ENCODE measurements at regions not wholly inside any gene's neighbourhood (a gene's known extent, or its start where the extent isn't known, plus 50 kb on each side); places are given as distances from the start of the nearest gene placed in this dataset.

GRCh38 chr1:70509996-70510876 is 99.2 kb downstream of the CTH start:
- H3K9ac ChIP-seq = no peak overlapping the region
- H3K4me1 ChIP-seq = peaks cover 0 to 9% (median 0%) of the 10 kb centered on the region in 10 experiments; a peak in 6 of 20 replicates
- TF ChIP-seq Cebpa-rat (IDR thresholded peaks at IDR 0.05) = peak in 1 of 11 experiments; percentile 58; a peak in 2 of 22 replicates
- H3K36me3 ChIP-seq = no peaks in the 10 kb centered on the region
- H3K4me2 ChIP-seq = peak overlapping the region in 2 of 11 experiments; percentile 36; a peak in 3 of 22 replicates
- H3K27ac ChIP-seq = peak overlapping the region in 4 of 11 experiments; percentile 33 to 61 (median 48); a peak in 7 of 22 replicates
- H4K20me1 ChIP-seq = no peaks in the 10 kb centered on the region
- H3K4me3 ChIP-seq = no peak overlapping the region
- H3K9me3 ChIP-seq (replicated peaks in 1 of 11) = no peaks in the 10 kb centered on the region
- H3K27me3 ChIP-seq = no peaks in the 10 kb centered on the region

- Histone ChIP-seq H3K27me3 (no peaks in the 10 kb centered on the region), H3K9ac (no peak overlapping the region), H3K9me3 (replicated peaks in 1 of 11) (no peaks in the 10 kb centered on the region), H3K36me3 (no peaks in the 10 kb centered on the region), H3K4me2 (no peak overlapping the region), H3K4me3 (no peak overlapping the region), H4K20me1 (no peaks in the 10 kb centered on the region), H3K4me1 (peaks cover 0 to 4% (median 0%) of the 10 kb centered on the region in 10 experiments; a peak in 1 of 20 replicates), H3K27ac (no peak overlapping the region)
- TF ChIP-seq Cebpa-rat (IDR thresholded peaks at IDR 0.05) = no peak
Observed at GRCh38 chr1:70517444-70517843, 106.4 kb downstream of the CTH start.

GRCh38 chr1:70518106-70518505 is 107.0 kb downstream of the CTH start:
- H3K9me3 ChIP-seq (replicated peaks in 1 of 11) = no peaks in the 10 kb centered on the region
- TF ChIP-seq Cebpa-rat (IDR thresholded peaks at IDR 0.05) = no peak
- H3K4me2 ChIP-seq = no peak overlapping the region
- H3K27ac ChIP-seq = no peak overlapping the region
- H4K20me1 ChIP-seq = no peaks in the 10 kb centered on the region
- no peaks in the 10 kb centered on the region for H3K27me3 ChIP-seq
- no peaks in the 10 kb centered on the region for H3K36me3 ChIP-seq
- H3K4me3 ChIP-seq = no peak overlapping the region
- H3K4me1 ChIP-seq = peaks cover 0 to 4% (median 0%) of the 10 kb centered on the region in 10 experiments; a peak in 1 of 20 replicates
- no peak overlapping the region for H3K9ac ChIP-seq

- no peak overlapping the region for H3K9ac ChIP-seq
- H3K9me3 ChIP-seq (replicated peaks in 1 of 11) = no peaks in the 10 kb centered on the region
- no peaks in the 10 kb centered on the region for H4K20me1 ChIP-seq
- H3K4me3 ChIP-seq = no peak overlapping the region
- no peaks in the 10 kb centered on the region for H3K27me3 ChIP-seq
- 0 out of 20 replicates have a peak, but pooled peaks cover 0 to 3% (median 0%) of the 10 kb centered on the region in 10 experiments for H3K4me1 ChIP-seq
- no peaks in the 10 kb centered on the region for H3K36me3 ChIP-seq
- TF ChIP-seq Cebpa-rat (IDR thresholded peaks at IDR 0.05) = no peak
- no peak overlapping the region for H3K27ac ChIP-seq
- no peak overlapping the region for H3K4me2 ChIP-seq
Observed at GRCh38 chr1:70528590-70529333, 117.7 kb downstream of the CTH start.

GRCh38 chr1:70536708-70537366 is 125.8 kb downstream of the CTH start:
- no peaks in the 10 kb centered on the region for H3K36me3 ChIP-seq
- TF ChIP-seq Cebpa-rat (IDR thresholded peaks at IDR 0.05) = no peak
- H3K4me2 ChIP-seq = no peak overlapping the region
- no peak overlapping the region for H3K4me3 ChIP-seq
- no peaks in the 10 kb centered on the region for H3K27me3 ChIP-seq
- H4K20me1 ChIP-seq = no peaks in the 10 kb centered on the region
- H3K27ac ChIP-seq = no peak overlapping the region
- H3K9me3 ChIP-seq (replicated peaks in 1 of 11) = no peaks in the 10 kb centered on the region
- H3K4me1 ChIP-seq = no peaks in the 10 kb centered on the region
- no peak overlapping the region for H3K9ac ChIP-seq

GRCh38 chr1:70537788-70538187 is 126.7 kb downstream of the CTH start:
- H3K27ac ChIP-seq = no peak overlapping the region
- no peaks in the 10 kb centered on the region for H3K9me3 ChIP-seq (replicated peaks in 1 of 11)
- H3K4me3 ChIP-seq = no peak overlapping the region
- no peaks in the 10 kb centered on the region for H3K4me1 ChIP-seq
- no peak overlapping the region for H3K9ac ChIP-seq
- TF ChIP-seq Cebpa-rat (IDR thresholded peaks at IDR 0.05) = no peak
- H3K36me3 ChIP-seq = no peaks in the 10 kb centered on the region
- H4K20me1 ChIP-seq = no peaks in the 10 kb centered on the region
- no peaks in the 10 kb centered on the region for H3K27me3 ChIP-seq
- H3K4me2 ChIP-seq = no peak overlapping the region

GRCh38 chr1:70542030-70542429 is 131.0 kb downstream of the CTH start:
- H3K36me3 ChIP-seq = no peaks in the 10 kb centered on the region
- no peak overlapping the region for H3K4me2 ChIP-seq
- no peak overlapping the region for H3K9ac ChIP-seq
- no peaks in the 10 kb centered on the region for H3K27me3 ChIP-seq
- H3K4me1 ChIP-seq = no peaks in the 10 kb centered on the region
- H3K27ac ChIP-seq = no peak overlapping the region
- no peaks in the 10 kb centered on the region for H3K9me3 ChIP-seq (replicated peaks in 1 of 11)
- TF ChIP-seq Cebpa-rat (IDR thresholded peaks at IDR 0.05) = no peak
- no peak overlapping the region for H3K4me3 ChIP-seq
- H4K20me1 ChIP-seq = no peaks in the 10 kb centered on the region

GRCh38 chr1:70542856-70543255 is 131.8 kb downstream of the CTH start:
- no peaks in the 10 kb centered on the region for H3K9me3 ChIP-seq (replicated peaks in 1 of 11)
- no peaks in the 10 kb centered on the region for H4K20me1 ChIP-seq
- no peak overlapping the region for H3K4me2 ChIP-seq

GRCh38 chr1:70546726-70547125 is 135.7 kb downstream of the CTH start:
- no peaks in the 10 kb centered on the region for H3K4me1 ChIP-seq
- H3K9ac ChIP-seq = no peak overlapping the region
- no peaks in the 10 kb centered on the region for H3K27me3 ChIP-seq
- no peaks in the 10 kb centered on the region for H4K20me1 ChIP-seq
- H3K4me3 ChIP-seq = no peak overlapping the region
- H3K36me3 ChIP-seq = no peaks in the 10 kb centered on the region
- no peak for TF ChIP-seq Cebpa-rat (IDR thresholded peaks at IDR 0.05)
- no peaks in the 10 kb centered on the region for H3K9me3 ChIP-seq (replicated peaks in 1 of 11)
- no peak overlapping the region for H3K27ac ChIP-seq
- H3K4me2 ChIP-seq = no peak overlapping the region

More at GRCh38 chr1:70542856-70543255, 131.8 kb downstream of the CTH start:
- H3K4me1 ChIP-seq = no peaks in the 10 kb centered on the region
- H3K27ac ChIP-seq = no peak overlapping the region
- H3K36me3 ChIP-seq = no peaks in the 10 kb centered on the region
- no peak overlapping the region for H3K4me3 ChIP-seq
- TF ChIP-seq Cebpa-rat (IDR thresholded peaks at IDR 0.05) = no peak
- no peak overlapping the region for H3K9ac ChIP-seq
- no peaks in the 10 kb centered on the region for H3K27me3 ChIP-seq

Measured in BLaER1 treated with 17β-estradiol and CSF1 and Interleukin-3, amounts not matched to agents 10 nM and 100 nM (cell line).